H1 (cell line): ENCODE measurements at regions not wholly inside any gene's neighbourhood (a gene's known extent, or its start where the extent isn't known, plus 50 kb on each side); places are given as distances from the start of the nearest gene placed in this dataset.

ENCODE experiments used
- CBX5 ChIP-seq: fragments of 300-800, 300-1000 bp; sonication (generic); IDR thresholded peaks from 2 replicates; pipeline ENCODE4 v1.7.1; 2016; ENCODE audit warnings: antibody characterized with exemption, low read length, low read depth
- CHD1 ChIP-seq: IDR thresholded peaks from 2 replicates; pipeline ENCODE4 v1.6.1; 2012; ENCODE audit warnings: low read depth, low read length, improper control_type of control experiment
- CTCF ChIP-seq, 3 experiments: IDR thresholded peaks; 1 replicate in 2 of 3; 2 replicates in 1 of 3; pipeline versions ENCODE4 v1.5.1 to v1.6.1; 2011; ENCODE audit warnings: low read length in 3 of 3, mild to moderate bottlenecking in 3 of 3, inconsistent platforms in 2 of 3, low read depth in 1 of 3, moderate library complexity in 1 of 3; ENCODE audit not compliant: insufficient read depth in 1 of 3; ENCODE audit errors: control extremely low read depth in 1 of 3
- MAX ChIP-seq: IDR thresholded peaks from 2 replicates; pipeline ENCODE4 v1.6.1; 2012; ENCODE audit warnings: inconsistent platforms
- PHF8 ChIP-seq: fragments of 200-600 bp; sonication (generic); conservative IDR thresholded peaks from 2 replicates; pipeline ENCODE4 v1.7.1; 2012; ENCODE audit warnings: low read depth, mild to moderate bottlenecking, inconsistent platforms, low read length, moderate library complexity
- POLR2A ChIP-seq, 2 experiments: IDR thresholded peaks; 1 replicate in 1 of 2; 2 replicates in 1 of 2; pipeline ENCODE4 v1.6.1; 2011; ENCODE audit warnings: low read depth in 2 of 2, low read length in 2 of 2, mild to moderate bottlenecking in 2 of 2; ENCODE audit errors: control extremely low read depth in 1 of 2
- POLR2AphosphoS5 ChIP-seq: IDR thresholded peaks from 2 replicates; pipeline ENCODE4 v1.6.1; 2011; ENCODE audit warnings: low read depth, low read length
- POU5F1 ChIP-seq: IDR thresholded peaks from 2 replicates; pipeline ENCODE4 v1.6.1; 2011; ENCODE audit warnings: low read depth, mild to moderate bottlenecking, low read length, moderate library complexity
- RAD21 ChIP-seq, 2 experiments: IDR thresholded peaks in 1 of 2; conservative IDR thresholded peaks in 1 of 2; 2 replicates each; pipeline ENCODE4 v1.6.1; 2011; ENCODE audit warnings: low read depth in 2 of 2, low read length in 2 of 2, improper control_type of control experiment in 1 of 2, inconsistent platforms in 1 of 2, mild to moderate bottlenecking in 1 of 2, moderate library complexity in 1 of 2
- RFX5 ChIP-seq: IDR thresholded peaks from 2 replicates; pipeline ENCODE4 v1.6.1; 2011; ENCODE audit warnings: low read depth, low read length, improper control_type of control experiment, borderline replicate concordance
- TAF1 ChIP-seq: IDR thresholded peaks from 2 replicates; pipeline ENCODE4 v1.6.1; 2011; ENCODE audit warnings: mild to moderate bottlenecking, low read depth, low read length
- YY1 ChIP-seq: IDR thresholded peaks from 2 replicates; pipeline ENCODE4 v1.6.1; 2011; ENCODE audit warnings: low read depth, mild to moderate bottlenecking, low read length

- TF ChIP-seq POLR2AphosphoS5: no peak
- no peak for TF ChIP-seq MAX
- TF ChIP-seq CTCF (IDR thresholded peaks at IDR 0.05; ENCODE audit: control extremely low read depth in 1 of 3, insufficient read depth in 1 of 3, low read depth in 1 of 3, low read length in 3 of 3): no peak
- no peak for TF ChIP-seq POU5F1
- TF ChIP-seq YY1: no peak
- no peak for TF ChIP-seq CBX5
- no peak for TF ChIP-seq RFX5
- TF ChIP-seq CHD1: no peak
- no peak for TF ChIP-seq POLR2A (IDR thresholded peaks at IDR 0.05; ENCODE audit: control extremely low read depth in 1 of 2, low read depth in 2 of 2, low read length in 2 of 2)
- no peak for TF ChIP-seq PHF8
- TF ChIP-seq RAD21 (IDR thresholded peaks at IDR 0.05 in 1 of 2, conservative IDR thresholded peaks at IDR 0.05 in 1 of 2; ENCODE audit: low read depth in 2 of 2, low read length in 2 of 2): no peak
- no peak for TF ChIP-seq TAF1
Measured at GRCh38 chr6:100300221-100300736, 164.4 kb downstream of the SIM1 start.
